ENCODE measurements at regions not wholly inside any gene's neighbourhood (a gene's known extent, or its start where the extent isn't known, plus 50 kb on each side); places are given as distances from the start of the nearest gene placed in this dataset.
"Not testable (repeated sequence)": the region's sequence is repeated elsewhere in the genome, so short reads cannot be mapped to it uniquely, and the experiment has no call there.

DNA sequence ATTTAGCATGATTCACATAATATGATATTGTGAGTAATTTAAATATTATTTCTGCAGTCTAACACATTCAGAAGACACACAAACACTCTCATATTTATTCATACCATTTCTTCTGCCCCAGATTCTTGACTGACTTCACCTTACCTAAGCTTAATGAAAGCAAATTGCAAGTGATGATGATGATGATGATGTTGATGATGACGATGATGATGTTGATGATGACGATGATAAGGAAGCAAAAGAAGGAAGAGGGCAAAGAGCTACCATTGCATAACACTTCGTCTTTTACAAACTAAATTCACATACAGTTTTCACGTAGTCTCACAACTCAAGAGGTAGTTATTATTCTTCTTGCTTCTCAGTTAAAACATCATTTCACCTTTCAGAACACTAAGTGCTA is 404.7 kb downstream of the NAF1 start:
- no peak for DNase-seq (ENCODE audit: low read depth)

DNA sequence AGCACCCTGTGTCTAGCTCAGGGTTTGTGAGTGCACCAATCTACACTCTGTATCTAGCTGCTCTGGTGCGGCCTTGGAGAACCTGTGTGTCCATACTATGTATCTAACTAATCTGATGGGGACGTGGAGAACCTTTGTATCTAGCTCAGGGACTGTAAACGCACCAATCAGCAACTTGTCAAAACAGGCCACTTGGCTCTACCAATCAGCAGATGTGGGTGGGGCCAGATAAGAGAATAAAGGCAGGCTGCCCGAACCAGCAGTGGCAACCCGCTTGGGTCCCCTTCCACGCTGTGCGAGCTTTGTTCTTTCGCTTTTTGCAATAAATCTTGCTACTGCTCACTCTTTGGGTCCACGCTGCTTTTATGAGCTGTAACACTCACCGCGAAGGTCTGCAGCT is 426.5 kb downstream of the NAF1 start:
- DNase-seq (ENCODE audit: low read depth), result not testable (repeated sequence)

DNA sequence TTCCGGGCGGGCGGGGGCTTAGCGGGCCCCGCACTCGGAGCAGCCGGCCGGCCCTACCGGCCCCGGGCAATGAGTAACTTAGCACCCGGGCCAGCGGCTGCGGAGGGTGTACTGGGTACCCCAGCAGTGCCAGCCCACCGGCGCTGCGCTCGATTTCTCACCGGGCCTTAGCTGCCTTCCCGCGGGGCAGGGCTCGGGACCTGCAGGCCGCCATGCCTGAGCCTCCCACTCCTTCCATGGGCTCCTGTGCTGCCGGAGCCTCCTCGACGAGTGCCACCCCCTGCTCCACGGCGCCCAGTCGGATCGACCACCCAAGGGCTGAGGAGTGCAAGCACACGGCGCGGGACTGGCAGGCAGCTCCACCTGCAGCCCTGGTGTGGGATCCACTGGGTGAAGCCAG is 427.1 kb downstream of the NAF1 start:
- DNase-seq (ENCODE audit: low read depth), result not testable (repeated sequence)

DNA sequence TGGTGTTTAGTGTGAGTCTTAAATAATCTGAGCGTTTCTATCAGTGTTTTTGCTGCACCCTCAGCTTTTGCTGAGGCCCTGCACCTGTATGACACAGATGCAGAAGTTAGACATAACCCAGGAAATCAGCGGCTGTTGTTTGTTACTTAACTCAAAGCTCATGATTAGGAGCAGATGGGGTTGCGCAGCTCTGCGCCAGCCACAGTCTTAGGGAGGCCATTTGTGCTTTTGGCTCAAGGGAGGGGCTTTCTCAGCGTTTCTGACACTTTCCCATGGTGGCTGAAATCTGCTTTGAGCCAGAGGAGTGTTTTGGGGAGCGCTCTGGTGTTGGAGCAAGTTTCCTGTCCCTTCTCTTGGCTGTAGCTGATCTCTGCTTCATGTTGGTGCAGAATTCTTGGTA is 433.8 kb downstream of the NAF1 start:
- DNase-seq (ENCODE audit: low read depth), result no peak

DNA sequence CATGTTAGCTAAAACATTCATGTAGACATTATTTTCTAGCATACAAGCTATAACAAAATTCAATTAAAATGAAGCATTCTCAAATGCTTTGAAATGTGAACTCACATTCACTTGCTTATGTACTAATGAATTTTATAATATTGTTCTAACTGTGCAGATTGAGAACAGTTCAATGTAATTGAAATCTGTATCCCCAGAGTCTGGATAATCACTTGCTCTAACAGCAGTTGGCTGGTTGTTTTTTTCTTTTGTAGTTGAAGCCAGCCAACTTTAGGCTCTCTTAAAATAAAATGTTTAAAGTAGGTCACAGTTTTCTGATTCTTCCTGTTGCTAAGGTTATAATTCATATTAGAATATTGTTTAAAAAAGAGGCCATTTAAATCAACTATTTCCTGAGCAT is 438.9 kb downstream of the NAF1 start:
- DNase-seq (ENCODE audit: low read depth), result no peak

DNA sequence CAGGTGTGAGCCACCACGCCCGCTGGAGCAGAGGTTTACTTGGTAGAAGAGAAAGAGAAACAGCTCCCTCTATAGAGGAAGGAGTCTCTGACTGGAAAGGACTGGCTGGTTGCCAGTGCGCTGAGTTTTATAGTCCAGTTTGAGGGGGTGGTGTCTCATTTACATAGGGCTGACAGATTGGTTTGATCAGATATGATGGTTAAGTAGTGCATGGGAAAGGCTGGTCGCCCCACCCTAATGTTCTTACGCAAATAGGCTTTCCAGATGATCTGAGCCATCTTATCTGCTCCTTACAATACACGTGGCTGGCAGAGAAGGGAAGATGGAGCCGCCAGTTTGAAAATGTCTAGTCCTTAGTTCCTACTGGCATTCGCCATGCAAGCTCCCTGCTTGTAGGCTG is 439.5 kb downstream of the NAF1 start:
- peak; percentile 19 for DNase-seq (ENCODE audit: low read depth)

DNA sequence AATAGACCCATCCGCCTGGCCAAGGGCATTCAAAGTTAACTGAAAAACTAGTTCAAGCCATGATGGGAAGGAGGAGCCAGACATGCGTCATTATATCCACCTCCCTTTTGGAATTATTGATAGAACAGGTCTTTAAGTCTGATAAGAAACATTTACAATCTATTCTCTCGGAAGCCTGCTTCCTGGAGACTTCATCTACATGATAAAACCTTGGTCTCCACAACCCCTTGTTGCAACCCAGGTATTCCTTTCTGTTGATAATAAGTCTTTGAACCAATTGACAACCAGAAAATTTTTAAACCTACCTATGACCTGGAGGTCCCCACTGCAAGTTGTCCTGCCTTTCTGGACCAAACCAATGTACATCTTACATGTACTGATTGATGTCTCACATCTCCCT is 451.3 kb downstream of the NAF1 start:
- DNase-seq (ENCODE audit: low read depth), result no peak

DNA sequence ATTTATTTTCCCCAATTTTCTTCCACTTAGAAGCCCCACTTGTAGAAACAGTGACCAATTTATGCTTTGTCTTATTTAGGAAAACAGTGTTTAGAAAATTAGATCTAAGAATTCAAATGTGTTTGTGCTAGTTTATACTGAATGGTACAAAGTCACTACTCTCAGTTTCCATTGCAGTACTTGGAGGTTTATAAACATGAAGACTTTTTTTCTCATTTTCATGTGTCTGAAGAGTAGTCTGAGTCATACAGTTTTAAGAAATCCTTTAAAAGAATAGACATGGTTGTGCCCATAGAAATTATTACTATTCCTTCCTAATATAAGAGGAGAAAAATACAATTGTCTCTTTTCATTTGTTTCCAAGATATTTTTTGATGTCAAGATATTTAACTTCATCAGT is 458.7 kb downstream of the NAF1 start:
- DNase-seq (ENCODE audit: low read depth), result no peak

DNA sequence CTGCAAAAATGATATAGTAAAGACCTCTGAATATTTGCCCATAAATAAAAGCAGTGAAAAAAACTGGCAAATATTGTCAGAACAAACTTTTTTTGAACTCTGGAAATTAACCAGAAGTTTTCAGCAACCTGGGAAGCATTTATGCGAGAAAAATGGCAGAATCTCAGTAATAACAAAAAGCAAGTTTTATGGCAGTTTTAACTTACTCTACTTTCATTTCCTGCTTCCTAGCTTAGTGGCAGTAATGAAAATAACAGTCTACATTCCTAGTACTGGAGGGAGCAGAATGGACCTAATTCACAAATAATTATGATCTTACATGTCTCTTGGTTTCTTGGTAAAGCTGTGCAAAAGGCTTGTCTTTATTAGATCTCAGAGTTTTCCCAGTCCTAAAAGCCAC is 460.1 kb downstream of the NAF1 start:
- DNase-seq (ENCODE audit: low read depth), result no peak

DNA sequence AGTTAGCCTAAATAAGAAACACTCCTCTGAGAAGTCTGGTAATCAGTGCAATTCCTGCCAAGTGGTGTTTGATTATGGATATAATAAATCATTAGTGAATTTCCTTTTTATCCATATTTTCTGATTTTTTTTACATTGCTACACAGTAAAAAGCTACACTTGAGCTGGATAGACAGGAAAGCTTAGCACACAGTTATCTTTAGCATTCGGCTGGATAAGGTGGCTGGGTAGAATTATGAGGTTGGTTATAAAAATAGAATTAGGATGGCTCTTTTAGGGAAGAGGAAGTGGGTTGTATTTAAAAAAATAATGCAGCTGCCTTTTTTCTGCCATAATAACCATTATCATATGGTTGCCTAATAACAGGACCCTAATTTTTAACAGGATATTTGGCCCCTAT is 460.6 kb downstream of the NAF1 start:
- DNase-seq (ENCODE audit: low read depth), result no peak

DNA sequence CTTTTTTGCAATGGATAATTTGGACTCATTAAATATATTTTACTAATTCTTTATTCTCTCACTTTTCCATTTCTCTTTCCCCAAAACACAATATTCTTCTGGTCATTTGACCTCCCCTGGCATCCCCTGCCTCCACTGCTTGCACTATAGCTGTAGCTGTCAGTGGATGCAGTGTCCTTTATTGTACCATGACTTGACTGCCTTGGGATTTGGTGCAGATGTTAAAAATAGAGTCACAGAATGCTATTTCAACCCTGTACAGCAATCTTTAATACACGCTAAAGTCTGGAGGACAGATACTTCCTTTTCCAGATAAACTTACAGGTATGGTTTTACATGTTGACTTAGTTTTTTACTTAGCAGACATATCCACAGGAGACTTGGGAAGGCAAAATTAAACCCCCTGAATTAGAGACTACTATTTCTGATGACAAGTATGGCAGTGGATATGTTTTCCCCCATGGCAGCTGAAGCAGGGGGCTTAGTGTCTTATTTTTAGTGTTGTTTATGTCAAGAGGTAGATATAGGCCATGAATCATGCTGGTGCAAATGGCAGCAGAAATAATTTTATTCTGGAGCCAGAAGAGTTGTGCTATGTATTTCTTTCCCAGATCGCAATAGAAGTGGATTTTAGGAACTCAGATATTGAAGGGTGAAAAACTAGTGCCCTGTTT is 461.4 kb downstream of the NAF1 start:
- no peak for DNase-seq (ENCODE audit: low read depth)

DNA sequence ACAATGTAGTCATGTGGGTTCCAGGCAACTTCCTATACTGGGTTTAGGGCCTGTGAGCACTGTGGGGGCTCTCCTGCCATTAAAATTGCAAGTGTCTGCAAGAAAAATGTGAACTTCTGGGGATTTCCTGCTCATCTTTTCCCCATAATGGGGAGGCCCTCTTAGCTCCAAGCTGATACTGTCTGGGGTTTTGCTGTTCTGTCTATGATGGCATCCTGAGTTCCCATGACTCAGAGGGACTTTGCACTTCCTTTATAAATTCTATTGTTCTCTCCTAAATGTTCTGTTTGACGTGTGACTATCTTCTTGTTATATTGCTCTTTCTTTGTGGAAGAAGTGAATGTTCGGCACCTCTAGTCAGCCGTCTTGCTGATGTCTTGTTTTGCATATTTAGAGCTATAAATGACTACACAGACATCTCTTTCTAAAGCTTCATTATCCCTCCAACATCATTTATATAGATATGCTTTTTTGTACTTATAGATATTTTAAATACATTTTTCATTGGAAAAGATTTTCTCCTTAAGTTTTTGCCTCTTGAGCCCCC is 465.8 kb downstream of the NAF1 start:
- peak; percentile 49 for DNase-seq (ENCODE audit: low read depth)

DNA sequence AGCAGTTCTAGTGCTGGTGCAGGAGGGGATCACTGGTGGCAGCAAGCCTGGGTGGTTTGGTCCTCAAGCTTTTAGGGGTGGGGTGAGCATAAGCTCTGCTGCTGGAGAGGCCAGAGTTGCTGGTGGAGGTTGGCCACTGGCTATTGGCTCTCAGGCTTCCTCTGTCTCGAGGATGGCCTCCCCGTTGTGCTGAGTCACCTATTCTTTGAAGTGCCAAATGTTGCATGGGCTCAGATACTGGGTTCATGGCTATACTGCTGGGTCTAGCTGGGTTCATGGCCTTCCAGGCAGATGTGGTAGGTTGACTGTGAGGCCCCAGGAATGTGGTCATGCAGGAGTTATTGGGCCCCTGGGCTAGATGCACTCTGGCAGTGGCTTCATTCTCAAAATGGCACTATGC is 466.3 kb downstream of the NAF1 start:
- DNase-seq (ENCODE audit: low read depth), result peak; percentile 3

DNA sequence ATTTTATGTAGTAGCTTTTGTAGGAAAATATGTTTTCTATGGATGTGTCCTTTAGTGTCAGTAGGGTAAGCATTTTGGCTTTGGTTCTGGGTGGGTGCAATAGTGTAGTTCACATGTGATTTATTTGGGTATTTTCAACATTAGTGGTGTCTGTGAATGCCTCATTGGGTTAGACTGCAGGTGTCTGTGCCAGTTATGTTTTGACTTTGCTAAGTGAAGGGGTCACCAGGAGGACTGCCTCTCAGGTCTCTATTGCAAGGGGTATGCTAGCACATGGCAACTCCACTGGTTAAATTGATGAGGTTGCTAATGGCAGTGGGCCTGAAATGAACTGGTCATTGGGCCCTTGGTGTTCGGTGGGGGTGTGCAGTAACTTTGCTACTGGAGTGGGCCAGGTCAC is 467.1 kb downstream of the NAF1 start:
- no peak for DNase-seq (ENCODE audit: low read depth)

DNA sequence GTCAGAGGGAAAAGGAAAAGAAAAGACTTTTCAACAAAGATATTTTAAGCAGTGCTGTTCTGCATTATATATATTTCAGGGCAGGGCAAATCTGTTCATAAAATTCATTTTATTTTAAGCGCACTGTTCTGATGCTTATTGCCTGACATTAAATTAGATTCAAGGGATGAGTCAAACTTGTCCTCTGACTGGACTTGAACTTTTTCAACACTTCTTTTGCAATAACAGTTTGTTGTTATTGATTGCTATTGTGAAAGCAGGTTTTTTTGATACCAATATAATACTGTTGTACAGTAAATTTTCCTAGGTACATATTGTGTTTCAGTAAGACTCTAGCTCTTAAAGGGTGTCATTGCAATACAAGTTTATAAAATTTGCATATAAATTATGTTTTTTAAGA is 481.3 kb downstream of the NAF1 start:
- DNase-seq (ENCODE audit: low read depth), result no peak

DNA sequence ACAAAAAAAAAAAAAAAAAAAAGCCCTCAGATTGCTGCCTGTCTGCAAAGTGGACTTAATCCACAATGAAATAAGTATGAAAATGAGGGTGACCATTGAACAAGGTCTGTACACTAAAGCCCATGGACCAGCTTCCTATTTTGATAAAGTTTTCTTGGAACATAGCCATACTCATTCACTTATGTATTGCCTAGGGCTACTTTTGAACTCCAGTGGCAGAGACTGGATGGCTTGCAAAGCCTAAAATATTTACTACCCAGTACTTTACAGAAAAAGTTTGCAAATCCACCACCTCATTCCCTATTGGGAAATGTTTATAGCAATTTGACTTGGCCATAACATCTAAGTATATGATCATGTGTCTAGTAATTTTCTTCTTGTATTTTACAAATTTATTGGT is 481.7 kb downstream of the NAF1 start:
- DNase-seq (ENCODE audit: low read depth), result no peak

DNA sequence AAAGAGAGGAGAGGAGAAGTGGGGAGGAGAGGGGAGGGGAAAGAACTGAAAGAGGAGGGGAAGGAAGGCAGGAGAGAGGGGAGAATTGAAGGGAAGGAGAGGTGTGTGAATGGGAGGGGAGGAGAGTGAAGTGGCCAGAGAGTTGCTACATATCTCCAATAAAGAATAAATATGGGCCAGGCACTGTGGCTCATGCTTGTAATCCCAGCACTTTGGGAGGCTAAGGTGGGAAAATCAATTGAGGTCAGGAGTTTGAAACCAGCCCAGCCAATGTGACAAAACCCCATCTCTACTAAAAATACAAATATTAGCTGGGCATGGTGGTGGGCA is 482.4 kb downstream of the NAF1 start:
- no peak for DNase-seq (ENCODE audit: low read depth)

DNA sequence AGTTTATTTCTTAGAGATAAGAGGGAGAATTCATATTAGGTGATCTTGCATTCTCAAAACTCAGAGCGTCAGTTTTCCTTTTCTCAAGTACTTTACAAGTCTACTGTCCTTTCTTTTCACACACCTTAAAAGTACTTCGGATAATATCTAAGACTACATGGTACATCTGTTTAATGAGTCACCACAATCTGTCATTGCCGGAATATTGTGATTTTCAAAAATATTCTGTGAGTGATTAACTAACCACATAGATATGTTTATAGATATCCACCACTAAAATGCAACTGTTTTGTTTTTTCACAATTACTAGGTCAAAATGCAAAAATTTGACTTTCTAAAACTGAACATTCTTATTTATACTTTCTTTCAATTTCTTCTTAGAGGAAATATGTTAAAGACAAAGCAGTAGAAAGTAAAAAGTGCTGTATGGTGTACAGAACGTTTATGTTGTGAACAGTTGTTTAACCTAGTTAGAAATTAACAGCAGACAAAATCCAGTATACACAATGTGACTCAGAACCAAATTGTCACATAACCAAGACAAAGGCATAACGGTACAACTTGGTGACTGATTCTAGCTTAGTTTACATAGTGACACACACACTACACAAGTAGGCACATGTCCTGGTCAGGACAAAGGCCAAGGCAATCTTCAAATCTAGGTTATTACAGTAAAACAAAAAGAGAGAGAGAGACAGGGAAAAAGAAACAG is 482.9 kb downstream of the NAF1 start:
- peak; percentile 48 for DNase-seq (ENCODE audit: low read depth)

DNA sequence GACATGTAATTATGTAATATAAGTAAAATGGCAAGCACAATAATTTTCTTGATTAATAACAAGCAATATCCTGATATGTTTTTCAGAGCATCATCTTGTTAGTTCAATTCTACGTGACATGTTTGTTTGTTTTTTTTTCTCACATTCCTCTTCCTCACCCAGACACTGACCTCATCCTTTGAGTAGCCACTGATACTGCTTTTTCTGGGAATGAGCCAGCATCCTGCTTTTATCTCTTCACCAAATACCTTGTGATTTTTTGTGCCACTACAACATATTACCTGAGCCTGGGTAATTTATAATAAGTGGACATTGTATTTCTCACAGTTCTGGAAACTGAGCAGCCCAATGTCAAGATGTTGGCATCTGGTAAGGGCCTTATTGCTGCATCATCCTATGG is 484.0 kb downstream of the NAF1 start:
- DNase-seq (ENCODE audit: low read depth), result no peak

DNA sequence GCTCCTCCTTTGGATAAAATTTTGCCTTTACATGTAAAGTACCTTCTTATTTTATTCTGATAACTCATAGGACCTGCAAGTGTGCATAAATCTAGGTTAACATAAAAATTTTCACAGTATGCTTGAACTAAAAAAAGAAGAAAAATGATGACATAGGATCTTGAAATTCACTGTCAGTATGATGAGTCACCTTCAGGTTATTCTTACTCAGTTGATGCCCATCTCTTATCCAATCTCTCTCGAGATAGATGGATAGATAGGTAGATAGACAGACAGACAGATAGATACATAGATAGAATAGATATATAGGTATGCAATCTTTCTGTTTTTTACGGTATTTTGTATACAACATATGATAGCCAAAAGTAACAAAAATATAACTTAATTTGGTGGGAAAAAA is 485.5 kb downstream of the NAF1 start:
- no peak for DNase-seq (ENCODE audit: low read depth)

DNA sequence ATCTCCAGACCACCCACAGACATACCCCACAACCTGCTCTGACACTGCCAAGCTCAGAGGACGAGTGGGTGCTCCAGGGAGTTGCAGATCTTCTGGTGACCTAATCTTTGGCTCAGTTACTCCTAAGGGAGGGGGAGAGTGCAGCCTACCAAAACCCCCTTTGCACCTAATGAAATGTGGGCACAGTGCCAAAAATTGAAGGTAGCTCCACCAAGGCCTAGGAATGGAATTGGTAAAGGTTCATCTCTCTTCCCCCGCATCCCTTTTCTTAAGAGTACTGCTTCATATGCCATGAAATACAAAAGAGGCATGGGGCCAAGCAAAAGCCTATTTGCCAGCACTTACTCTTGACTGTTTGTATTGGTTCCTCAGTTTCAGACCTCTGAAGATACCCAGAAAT is 491.0 kb downstream of the NAF1 start:
- DNase-seq (ENCODE audit: low read depth), result no peak

DNA sequence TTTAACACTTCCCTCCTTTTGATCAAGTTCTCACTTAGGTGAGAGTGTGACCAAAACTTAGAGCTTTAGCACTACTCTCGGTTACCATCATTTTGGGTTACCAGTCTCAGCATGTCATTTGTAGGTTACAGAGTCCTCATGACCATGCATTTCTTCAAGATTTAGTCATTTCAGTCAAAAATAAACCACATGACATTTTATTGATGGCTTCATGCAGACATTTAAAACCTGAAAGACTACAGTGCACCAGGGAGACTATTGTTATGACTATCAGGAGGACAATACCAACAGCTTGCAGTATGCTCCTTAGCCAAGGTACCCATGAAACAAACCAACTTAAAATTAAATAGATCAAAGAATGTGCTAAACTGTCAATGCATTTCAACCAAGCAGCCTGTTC is 498.1 kb upstream of the FSTL5 start:
- no peak for DNase-seq (ENCODE audit: low read depth)

DNA sequence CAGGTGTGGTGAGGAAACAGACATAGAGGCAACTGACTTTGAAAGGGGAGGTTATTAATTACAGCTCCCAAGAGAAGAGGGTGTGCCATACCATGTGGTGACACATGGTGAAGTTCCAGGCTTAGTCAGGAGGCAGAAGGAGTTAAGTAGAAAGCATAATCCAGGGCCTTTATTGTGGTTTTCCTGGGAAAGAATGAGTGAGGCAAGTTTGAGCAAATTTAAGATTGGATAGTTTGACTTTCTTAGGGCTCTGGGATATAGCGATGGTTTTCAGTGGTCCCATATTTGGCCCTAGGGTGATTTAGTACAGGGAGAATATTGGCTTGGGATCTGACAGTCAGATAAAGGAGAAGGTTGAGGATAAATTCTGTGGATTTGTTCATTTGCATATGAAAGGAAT is 495.9 kb upstream of the FSTL5 start:
- peak; percentile 47 for DNase-seq (ENCODE audit: low read depth)

All from HT1080 (cell line).